G401 (cell line): ENCODE measurements at regions not wholly inside any gene's neighbourhood (a gene's known extent, or its start where the extent isn't known, plus 50 kb on each side); places are given as distances from the start of the nearest gene placed in this dataset.
A peak's percentile ranks its signal among the peaks of the same experiment; 100 is the strongest.

Source experiments
- DNase-seq: peaks from one replicate; pipeline ENCODE4 v3.0.0-alpha.2; 2015; ENCODE audit warnings: low spot score
- in situ Hi-C: cut with HindIII; loops from 2 replicates; pipeline ENCODE4 v1.10.0; 2016; ENCODE audit warnings: low sequenced_read_pairs, mixed read lengths

- in situ Hi-C loops, result no loop called here
- no peak for DNase-seq
These were observed 74.0 kb downstream of the ENGASE start for GRCh38 chr17:79148584-79148983.

- in situ Hi-C loops, result no loop called here
- DNase-seq, result no peak
These were observed 73.3 kb downstream of the ENGASE start for GRCh38 chr17:79147746-79148506.

GRCh38 chr17:79146562-79146961, 71.9 kb downstream of the ENGASE start:
- in situ Hi-C loops, result no loop called here
- DNase-seq, result peak; percentile 77

GRCh38 chr17:79145548-79145947, 70.9 kb downstream of the ENGASE start:
- DNase-seq, result no peak
- in situ Hi-C loops, result no loop called here

GRCh38 chr17:79144133-79144532, 69.5 kb downstream of the ENGASE start:
- in situ Hi-C loops, result no loop called here
- DNase-seq, result no peak

GRCh38 chr17:79142375-79142774, 67.8 kb downstream of the ENGASE start:
- DNase-seq, result no peak
- in situ Hi-C loops, result no loop called here

GRCh38 chr17:79141578-79142355, 67.1 kb downstream of the ENGASE start:
- DNase-seq, result no peak
- in situ Hi-C loops, result no loop called here

GRCh38 chr17:79138826-79139225, 64.2 kb downstream of the ENGASE start:
- in situ Hi-C loops, result no loop called here
- DNase-seq, result no peak

- in situ Hi-C loops, result no loop called here
- DNase-seq, result no peak
These were observed 63.2 kb downstream of the ENGASE start for GRCh38 chr17:79137789-79138165.

- in situ Hi-C loops, result no loop called here
- DNase-seq, result no peak
These were observed 62.6 kb downstream of the ENGASE start for GRCh38 chr17:79137015-79137788.

GRCh38 chr17:79136596-79136995, 62.0 kb downstream of the ENGASE start:
- in situ Hi-C loops, result no loop called here
- no peak for DNase-seq
